Activated CD4-positive, alpha-beta memory T cell treated with anti-CD3 and anti-CD28 coated beads for 36 hours (primary cell): ENCODE measurements at regions not wholly inside any gene's neighbourhood (a gene's known extent, or its start where the extent isn't known, plus 50 kb on each side); places are given as distances from the start of the nearest gene placed in this dataset.

Source experiments
- CTCF ChIA-PET: fragments of 350-600 bp; sonication (Branson Sonifier 250); formaldehyde crosslinking; loops from one replicate; lab custom pipeline; 2021; ENCODE audit warnings: antibody characterized with exemption, inconsistent platforms; lab: Charles Lee
- POLR2A ChIA-PET: fragments of 350-600 bp; sonication (Branson Sonifier 250); formaldehyde crosslinking; loops from one replicate; lab custom pipeline; 2021; ENCODE audit warnings: antibody characterized with exemption; lab: Charles Lee
- DNase-seq: peaks from one replicate; pipeline ENCODE4 v3.0.0-alpha.2; 2020
- H3K27ac Mint-ChIP-seq: one replicate; pipeline ENCODE4 v1.8.0; 2021; ENCODE audit warnings: mixed read lengths
- H3K27me3 Mint-ChIP-seq: one replicate; pipeline ENCODE4 v1.8.0; 2021; ENCODE audit warnings: mixed read lengths
- H3K36me3 Mint-ChIP-seq: one replicate; pipeline ENCODE4 v1.8.0; 2021; ENCODE audit warnings: mixed read lengths
- H3K4me1 Mint-ChIP-seq: one replicate; pipeline ENCODE4 v1.8.0; 2021; ENCODE audit warnings: low read depth, mixed read lengths
- H3K4me3 Mint-ChIP-seq: one replicate; pipeline ENCODE4 v1.8.0; 2021; ENCODE audit warnings: mild to moderate bottlenecking, mixed read lengths
- H3K9me3 Mint-ChIP-seq: one replicate; pipeline ENCODE4 v1.8.0; 2021; ENCODE audit warnings: mixed read lengths
- intact Hi-C: fragments of 100-400 bp; cut with micrococcal nuclease; formaldehyde crosslinking; loops from one replicate; pipeline ENCODE4 v1.15.1; 2023

GRCh38 chr12:91289072-91289471 lies 106.5 kb upstream of the DCN start:
- ChIA-PET POLR2A (no interaction called here), CTCF (no interaction called here)
- H3K27ac Mint-ChIP-seq, result no peak overlapping the region
- no peak overlapping the region for H3K4me3 Mint-ChIP-seq
- DNase-seq, result no peak
- H3K36me3 Mint-ChIP-seq, result no peaks in the 10 kb centered on the region
- no peaks in the 10 kb centered on the region for H3K4me1 Mint-ChIP-seq
- H3K9me3 Mint-ChIP-seq, result no peaks in the 10 kb centered on the region
- peaks cover 5% of the 10 kb centered on the region for H3K27me3 Mint-ChIP-seq
- intact Hi-C loops, result no loop called here

GRCh38 chr12:91287753-91288152 lies 105.1 kb upstream of the DCN start:
- no peak overlapping the region for H3K4me3 Mint-ChIP-seq
- H3K27me3 Mint-ChIP-seq, result no peaks in the 10 kb centered on the region
- ChIA-PET CTCF (no interaction called here), POLR2A (no interaction called here)
- no peaks in the 10 kb centered on the region for H3K9me3 Mint-ChIP-seq
- no peak for DNase-seq
- no peak overlapping the region for H3K27ac Mint-ChIP-seq
- H3K4me1 Mint-ChIP-seq, result no peaks in the 10 kb centered on the region
- intact Hi-C loops, result no loop called here
- no peaks in the 10 kb centered on the region for H3K36me3 Mint-ChIP-seq

- Mint-ChIP-seq H3K9me3 (no peaks in the 10 kb centered on the region), H3K36me3 (no peaks in the 10 kb centered on the region), H3K27ac (no peak overlapping the region), H3K4me1 (no peaks in the 10 kb centered on the region), H3K4me3 (no peak overlapping the region), H3K27me3 (peaks cover 5% of the 10 kb centered on the region)
- ChIA-PET CTCF (no interaction called here), POLR2A (no interaction called here)
- no peak for DNase-seq
- intact Hi-C loops, result no loop called here
Observed at GRCh38 chr12:91278126-91278525, 95.5 kb upstream of the DCN start.

- Mint-ChIP-seq H3K4me1 (no peaks in the 10 kb centered on the region), H3K4me3 (no peak overlapping the region), H3K9me3 (no peaks in the 10 kb centered on the region), H3K27ac (no peak overlapping the region), H3K36me3 (no peaks in the 10 kb centered on the region), H3K27me3 (peaks cover 8% of the 10 kb centered on the region)
- intact Hi-C loops, result no loop called here
- DNase-seq, result no peak
- ChIA-PET POLR2A (no interaction called here), CTCF (no interaction called here)
Observed at GRCh38 chr12:91276509-91276908, 93.9 kb upstream of the DCN start.

- no peaks in the 10 kb centered on the region for H3K36me3 Mint-ChIP-seq
- peaks cover 11% of the 10 kb centered on the region for H3K27me3 Mint-ChIP-seq
- no peak overlapping the region for H3K27ac Mint-ChIP-seq
- POLR2A ChIA-PET, result no interaction called here
- no peak for DNase-seq
- H3K4me1 Mint-ChIP-seq, result no peaks in the 10 kb centered on the region
- H3K4me3 Mint-ChIP-seq, result no peak overlapping the region
- intact Hi-C loops, result no loop called here
- CTCF ChIA-PET, result no interaction called here
- no peaks in the 10 kb centered on the region for H3K9me3 Mint-ChIP-seq
Observed at GRCh38 chr12:91275321-91275720, 92.7 kb upstream of the DCN start.

GRCh38 chr12:91274916-91275315 lies 92.3 kb upstream of the DCN start:
- H3K27me3 Mint-ChIP-seq, result peaks cover 11% of the 10 kb centered on the region
- no peaks in the 10 kb centered on the region for H3K9me3 Mint-ChIP-seq
- ChIA-PET POLR2A (no interaction called here), CTCF (no interaction called here)
- no peak overlapping the region for H3K27ac Mint-ChIP-seq
- DNase-seq, result no peak
- no peaks in the 10 kb centered on the region for H3K36me3 Mint-ChIP-seq
- H3K4me1 Mint-ChIP-seq, result no peaks in the 10 kb centered on the region
- no peak overlapping the region for H3K4me3 Mint-ChIP-seq
- intact Hi-C loops, result no loop called here

GRCh38 chr12:91273560-91273959 lies 90.9 kb upstream of the DCN start:
- H3K27me3 Mint-ChIP-seq, result peaks cover 15% of the 10 kb centered on the region
- H3K36me3 Mint-ChIP-seq, result no peaks in the 10 kb centered on the region
- POLR2A ChIA-PET, result no interaction called here
- H3K4me1 Mint-ChIP-seq, result no peaks in the 10 kb centered on the region
- no peak for DNase-seq
- CTCF ChIA-PET, result no interaction called here
- H3K4me3 Mint-ChIP-seq, result no peak overlapping the region
- H3K9me3 Mint-ChIP-seq, result no peaks in the 10 kb centered on the region
- intact Hi-C loops, result no loop called here
- no peak overlapping the region for H3K27ac Mint-ChIP-seq

GRCh38 chr12:91272461-91273063 lies 89.9 kb upstream of the DCN start:
- POLR2A ChIA-PET, result no interaction called here

GRCh38 chr12:91271185-91271584 lies 88.6 kb upstream of the DCN start:
- intact Hi-C loops, result no loop called here
- POLR2A ChIA-PET, result no interaction called here
- no peak for DNase-seq
- Mint-ChIP-seq H3K27ac (no peak overlapping the region), H3K4me1 (no peaks in the 10 kb centered on the region), H3K4me3 (no peak overlapping the region), H3K27me3 (peaks cover 11% of the 10 kb centered on the region), H3K9me3 (no peaks in the 10 kb centered on the region), H3K36me3 (no peaks in the 10 kb centered on the region)
- CTCF ChIA-PET, result no interaction called here

More at GRCh38 chr12:91272461-91273063, 89.9 kb upstream of the DCN start:
- DNase-seq, result no peak
- Mint-ChIP-seq H3K4me1 (no peaks in the 10 kb centered on the region), H3K9me3 (no peaks in the 10 kb centered on the region), H3K27ac (no peak overlapping the region), H3K36me3 (no peaks in the 10 kb centered on the region), H3K4me3 (no peak overlapping the region), H3K27me3 (peaks cover 11% of the 10 kb centered on the region)
- intact Hi-C loops, result no loop called here
- CTCF ChIA-PET, result no interaction called here

- no peak overlapping the region for H3K27ac Mint-ChIP-seq
- POLR2A ChIA-PET, result interaction anchor here (0.6 kb wide), 1 partner anchor 298 kb away, joined by 4 read pairs; no protein-coding TSS in a partner anchor
- DNase-seq, result no peak
- H3K4me3 Mint-ChIP-seq, result no peak overlapping the region
- CTCF ChIA-PET, result no interaction called here
- no peaks in the 10 kb centered on the region for H3K4me1 Mint-ChIP-seq
- H3K36me3 Mint-ChIP-seq, result no peaks in the 10 kb centered on the region
- intact Hi-C loops, result no loop called here
- H3K9me3 Mint-ChIP-seq, result no peaks in the 10 kb centered on the region
- H3K27me3 Mint-ChIP-seq, result peaks cover 10% of the 10 kb centered on the region
Observed at GRCh38 chr12:91267039-91267438, 84.4 kb upstream of the DCN start.

- H3K9me3 Mint-ChIP-seq, result no peaks in the 10 kb centered on the region
- no peak for DNase-seq
- H3K36me3 Mint-ChIP-seq, result no peaks in the 10 kb centered on the region
- CTCF ChIA-PET, result no interaction called here
- POLR2A ChIA-PET, result no interaction called here
- intact Hi-C loops, result no loop called here
- peaks cover 4% of the 10 kb centered on the region for H3K27me3 Mint-ChIP-seq
- no peak overlapping the region for H3K4me3 Mint-ChIP-seq
- no peaks in the 10 kb centered on the region for H3K4me1 Mint-ChIP-seq
- H3K27ac Mint-ChIP-seq, result no peak overlapping the region
Observed at GRCh38 chr12:91264178-91264577, 81.6 kb upstream of the DCN start.

GRCh38 chr12:91261820-91262676 lies 79.4 kb upstream of the DCN start:
- ChIA-PET CTCF (no interaction called here), POLR2A (no interaction called here)
- H3K36me3 Mint-ChIP-seq, result no peaks in the 10 kb centered on the region
- no peaks in the 10 kb centered on the region for H3K4me1 Mint-ChIP-seq
- intact Hi-C loops, result no loop called here
- no peaks in the 10 kb centered on the region for H3K27me3 Mint-ChIP-seq
- no peak overlapping the region for H3K27ac Mint-ChIP-seq
- no peak for DNase-seq
- H3K4me3 Mint-ChIP-seq, result no peak overlapping the region
- H3K9me3 Mint-ChIP-seq, result no peaks in the 10 kb centered on the region

- CTCF ChIA-PET, result no interaction called here
Observed at GRCh38 chr12:91256411-91256810, 73.8 kb upstream of the DCN start.

More at GRCh38 chr12:91256411-91256810, 73.8 kb upstream of the DCN start:
- POLR2A ChIA-PET, result no interaction called here
- DNase-seq, result no peak
- Mint-ChIP-seq H3K9me3 (no peaks in the 10 kb centered on the region), H3K4me3 (no peak overlapping the region), H3K36me3 (no peaks in the 10 kb centered on the region), H3K27ac (no peak overlapping the region), H3K4me1 (no peaks in the 10 kb centered on the region), H3K27me3 (no peaks in the 10 kb centered on the region)
- intact Hi-C loops, result no loop called here
